HEK293 (cell line): ENCODE measurements at regions not wholly inside any gene's neighbourhood (a gene's known extent, or its start where the extent isn't known, plus 50 kb on each side); places are given as distances from the start of the nearest gene placed in this dataset.

Experiments used
- CTCF ChIA-PET: fragments of 350-600 bp; formaldehyde crosslinking; extraction: SDS; loops from one replicate; lab custom pipeline; 2021; ENCODE audit warnings: antibody characterized with exemption; lab: Yijun Ruan, JAX
- POLR2A ChIA-PET: fragments of 300-600 bp; formaldehyde crosslinking; extraction: SDS; loops from one replicate; lab custom pipeline; 2020; ENCODE audit warnings: antibody characterized with exemption, inconsistent platforms; lab: Yijun Ruan, JAX
- H3K27ac ChIP-seq: fragments of 200-500 bp; sonication (Bioruptor generic); 2 replicates; pipeline ENCODE4 v1.5.1; 2014; ENCODE audit warnings: low read depth, low read length, control low read depth, inconsistent platforms; ENCODE audit errors: extremely low read depth
- H3K36me3 ChIP-seq, 2 experiments: fragments of 200-500 bp in 1 of 2; sonication (Bioruptor generic) in 1 of 2; 1 replicate in 1 of 2; 2 replicates in 1 of 2; pipeline ENCODE4 v1.5.1; 2014 to 2017; ENCODE audit warnings: inconsistent platforms in 2 of 2, low read length in 2 of 2; ENCODE audit not compliant: control insufficient read depth in 2 of 2, insufficient read depth in 1 of 2
- H3K4me1 ChIP-seq: fragments of 200-500 bp; sonication (Bioruptor generic); 2 replicates; pipeline ENCODE4 v1.5.1; 2014; ENCODE audit warnings: mild to moderate bottlenecking, low read length, inconsistent platforms; ENCODE audit not compliant: control insufficient read depth, insufficient read depth
- H3K4me3 ChIP-seq: 2 replicates; pipeline ENCODE4 v1.5.1; 2011; ENCODE audit warnings: low read depth, mild to moderate bottlenecking, control low read depth, low read length, moderate library complexity
- H3K9me3 ChIP-seq: fragments of 200-500 bp; sonication (Bioruptor generic); 2 replicates; pipeline ENCODE4 v1.5.1; 2014; ENCODE audit warnings: low read depth, low read length, inconsistent platforms; ENCODE audit not compliant: control insufficient read depth, insufficient read depth
- BCL11A ChIP-seq: fragments of 450-650 bp; formaldehyde crosslinking; IDR thresholded peaks from 2 replicates; pipeline ENCODE4 v1.5.1; 2016; ENCODE audit warnings: low read depth, missing biosample characterization, missing genetic modification characterization
- GLIS1 ChIP-seq: fragments of 450-650 bp; formaldehyde crosslinking; IDR thresholded peaks from 2 replicates; pipeline ENCODE4 v1.5.1; 2016; ENCODE audit warnings: missing biosample characterization, missing genetic modification characterization
- GLIS2 ChIP-seq: fragments of 450-650 bp; formaldehyde crosslinking; IDR thresholded peaks from 2 replicates; pipeline ENCODE4 v1.5.1; 2016; ENCODE audit warnings: missing biosample characterization, missing genetic modification characterization
- KLF10 ChIP-seq: fragments of 450-650 bp; IDR thresholded peaks from 2 replicates; pipeline ENCODE4 v1.5.1; 2018; ENCODE audit warnings: missing biosample characterization, mild to moderate bottlenecking, missing genetic modification characterization
- KLF16 ChIP-seq: fragments of 450-650 bp; formaldehyde crosslinking; IDR thresholded peaks from 2 replicates; pipeline ENCODE4 v1.5.1; 2017; ENCODE audit warnings: missing biosample characterization, missing genetic modification characterization
- PRDM1 ChIP-seq: fragments of 450-650 bp; formaldehyde crosslinking; IDR thresholded peaks from 2 replicates; pipeline ENCODE4; 2016; ENCODE audit warnings: missing biosample characterization, missing genetic modification characterization
- TCF7L2 ChIP-seq: IDR thresholded peaks from 2 replicates; pipeline ENCODE4 v1.6.1; 2011; ENCODE audit warnings: low read depth, mild to moderate bottlenecking, inconsistent platforms, low read length, moderate library complexity, borderline replicate concordance
- ZNF121 ChIP-seq: fragments of 450-650 bp; formaldehyde crosslinking; IDR thresholded peaks from 2 replicates; pipeline ENCODE4 v1.5.1; 2016; ENCODE audit warnings: missing biosample characterization, missing genetic modification characterization
- ZNF169 ChIP-seq: fragments of 450-650 bp; formaldehyde crosslinking; IDR thresholded peaks from 2 replicates; pipeline ENCODE4 v1.5.1; 2016; ENCODE audit warnings: missing biosample characterization, missing genetic modification characterization
- ZNF211 ChIP-seq: fragments of 450-650 bp; formaldehyde crosslinking; IDR thresholded peaks from 2 replicates; pipeline ENCODE4 v1.5.1; 2016; ENCODE audit warnings: low read depth, missing biosample characterization, missing genetic modification characterization
- ZNF350 ChIP-seq: fragments of 450-650 bp; formaldehyde crosslinking; IDR thresholded peaks from 2 replicates; pipeline ENCODE4 v1.5.0; 2017; ENCODE audit warnings: missing biosample characterization, mild to moderate bottlenecking, missing genetic modification characterization
- ZNF555 ChIP-seq: fragments of 450-650 bp; formaldehyde crosslinking; conservative IDR thresholded peaks from 2 replicates; pipeline ENCODE4 v1.5.1; 2017; ENCODE audit warnings: missing biosample characterization, mild to moderate bottlenecking, missing genetic modification characterization, inconsistent platforms
- ZNF560 ChIP-seq: fragments of 450-650 bp; formaldehyde crosslinking; IDR thresholded peaks from 2 replicates; pipeline ENCODE4 v1.5.1; 2017; ENCODE audit warnings: missing biosample characterization, missing genetic modification characterization, borderline replicate concordance
- ZNF561 ChIP-seq: fragments of 450-650 bp; IDR thresholded peaks from 2 replicates; pipeline ENCODE4 v1.5.1; 2018; ENCODE audit warnings: missing biosample characterization, missing genetic modification characterization, borderline replicate concordance
- ZNF621 ChIP-seq: fragments of 450-650 bp; formaldehyde crosslinking; IDR thresholded peaks from 2 replicates; pipeline ENCODE4 v1.5.1; 2017; ENCODE audit warnings: missing biosample characterization, missing genetic modification characterization
- ZNF623 ChIP-seq: fragments of 450-650 bp; formaldehyde crosslinking; IDR thresholded peaks from 2 replicates; pipeline ENCODE4 v1.5.1; 2016; ENCODE audit warnings: missing biosample characterization, missing genetic modification characterization
- ZNF664 ChIP-seq: fragments of 450-650 bp; formaldehyde crosslinking; IDR thresholded peaks from 2 replicates; pipeline ENCODE4 v1.5.1; 2016; ENCODE audit warnings: missing biosample characterization, missing genetic modification characterization
- ZNF768 ChIP-seq: fragments of 450-650 bp; formaldehyde crosslinking; IDR thresholded peaks from 2 replicates; pipeline ENCODE4 v1.5.1; 2018; ENCODE audit warnings: missing biosample characterization, mild to moderate bottlenecking, missing genetic modification characterization
- TF ChIP-seq, protein P1 (sequence below): fragments of 450-650 bp; formaldehyde crosslinking; conservative IDR thresholded peaks from 2 replicates; pipeline ENCODE4 v1.5.1; 2016; ENCODE audit warnings: low read depth, missing biosample characterization, missing genetic modification characterization
- TF ChIP-seq, protein P2 (sequence below): fragments of 450-650 bp; formaldehyde crosslinking; IDR thresholded peaks from 2 replicates; pipeline ENCODE4 v1.5.1; 2016; ENCODE audit warnings: missing biosample characterization, missing genetic modification characterization
- TF ChIP-seq, protein P3 (sequence below): fragments of 450-650 bp; formaldehyde crosslinking; IDR thresholded peaks from 2 replicates; pipeline ENCODE4 v1.5.1; 2016; ENCODE audit warnings: missing biosample characterization, missing genetic modification characterization
- TF ChIP-seq, protein P4 (sequence below): fragments of 450-650 bp; formaldehyde crosslinking; IDR thresholded peaks from 2 replicates; pipeline ENCODE4 v1.5.1; 2016; ENCODE audit warnings: missing biosample characterization, missing genetic modification characterization
- TF ChIP-seq, protein P5 (sequence below): fragments of 450-650 bp; formaldehyde crosslinking; IDR thresholded peaks from 2 replicates; pipeline ENCODE4; 2016; ENCODE audit warnings: missing biosample characterization, missing genetic modification characterization
- TF ChIP-seq, protein P6 (sequence below): fragments of 450-650 bp; formaldehyde crosslinking; IDR thresholded peaks from 2 replicates; pipeline ENCODE4 v1.5.1; 2016; ENCODE audit warnings: missing biosample characterization, missing genetic modification characterization

DNA sequence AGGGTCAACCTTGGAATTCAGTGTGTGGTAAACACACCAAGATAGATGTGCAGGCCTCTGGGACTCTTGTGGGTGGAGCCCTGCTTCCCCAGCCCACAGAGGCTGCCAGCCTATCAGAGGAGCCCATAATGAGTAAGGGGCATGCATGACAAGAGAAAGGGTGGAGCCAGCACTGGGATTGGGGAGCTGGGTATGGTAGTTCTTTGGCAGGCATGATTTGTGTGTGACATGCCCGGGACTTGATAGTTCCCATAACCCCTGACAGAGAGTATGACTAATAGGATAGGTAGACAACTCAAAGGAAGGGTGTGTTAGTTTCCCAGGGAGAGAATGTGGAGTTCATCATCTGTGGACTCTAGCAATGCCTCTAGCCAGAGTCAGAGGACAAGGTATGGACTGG, 143.0 kb downstream of the EMP1 start:
- no peaks in the 10 kb centered on the region for H3K36me3 ChIP-seq
- TF ChIP-seq, protein P1, sequence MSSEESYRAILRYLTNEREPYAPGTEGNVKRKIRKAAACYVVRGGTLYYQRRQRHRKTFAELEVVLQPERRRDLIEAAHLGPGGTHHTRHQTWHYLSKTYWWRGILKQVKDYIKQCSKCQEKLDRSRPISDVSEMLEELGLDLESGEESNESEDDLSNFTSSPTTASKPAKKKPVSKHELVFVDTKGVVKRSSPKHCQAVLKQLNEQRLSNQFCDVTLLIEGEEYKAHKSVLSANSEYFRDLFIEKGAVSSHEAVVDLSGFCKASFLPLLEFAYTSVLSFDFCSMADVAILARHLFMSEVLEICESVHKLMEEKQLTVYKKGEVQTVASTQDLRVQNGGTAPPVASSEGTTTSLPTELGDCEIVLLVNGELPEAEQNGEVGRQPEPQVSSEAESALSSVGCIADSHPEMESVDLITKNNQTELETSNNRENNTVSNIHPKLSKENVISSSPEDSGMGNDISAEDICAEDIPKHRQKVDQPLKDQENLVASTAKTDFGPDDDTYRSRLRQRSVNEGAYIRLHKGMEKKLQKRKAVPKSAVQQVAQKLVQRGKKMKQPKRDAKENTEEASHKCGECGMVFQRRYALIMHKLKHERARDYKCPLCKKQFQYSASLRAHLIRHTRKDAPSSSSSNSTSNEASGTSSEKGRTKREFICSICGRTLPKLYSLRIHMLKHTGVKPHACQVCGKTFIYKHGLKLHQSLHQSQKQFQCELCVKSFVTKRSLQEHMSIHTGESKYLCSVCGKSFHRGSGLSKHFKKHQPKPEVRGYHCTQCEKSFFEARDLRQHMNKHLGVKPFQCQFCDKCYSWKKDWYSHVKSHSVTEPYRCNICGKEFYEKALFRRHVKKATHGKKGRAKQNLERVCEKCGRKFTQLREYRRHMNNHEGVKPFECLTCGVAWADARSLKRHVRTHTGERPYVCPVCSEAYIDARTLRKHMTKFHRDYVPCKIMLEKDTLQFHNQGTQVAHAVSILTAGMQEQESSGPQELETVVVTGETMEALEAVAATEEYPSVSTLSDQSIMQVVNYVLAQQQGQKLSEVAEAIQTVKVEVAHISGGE (tag by site-specific recombination) = no peak
- no peak for TF ChIP-seq TCF7L2
- no peak for TF ChIP-seq ZNF560
- TF ChIP-seq ZNF621 (tag by site-specific recombination) = no peak
- TF ChIP-seq ZNF121 (tag by site-specific recombination) = no peak
- no peak for TF ChIP-seq GLIS1 (tag by site-specific recombination)
- no peak for TF ChIP-seq GLIS2
- TF ChIP-seq, protein P2, sequence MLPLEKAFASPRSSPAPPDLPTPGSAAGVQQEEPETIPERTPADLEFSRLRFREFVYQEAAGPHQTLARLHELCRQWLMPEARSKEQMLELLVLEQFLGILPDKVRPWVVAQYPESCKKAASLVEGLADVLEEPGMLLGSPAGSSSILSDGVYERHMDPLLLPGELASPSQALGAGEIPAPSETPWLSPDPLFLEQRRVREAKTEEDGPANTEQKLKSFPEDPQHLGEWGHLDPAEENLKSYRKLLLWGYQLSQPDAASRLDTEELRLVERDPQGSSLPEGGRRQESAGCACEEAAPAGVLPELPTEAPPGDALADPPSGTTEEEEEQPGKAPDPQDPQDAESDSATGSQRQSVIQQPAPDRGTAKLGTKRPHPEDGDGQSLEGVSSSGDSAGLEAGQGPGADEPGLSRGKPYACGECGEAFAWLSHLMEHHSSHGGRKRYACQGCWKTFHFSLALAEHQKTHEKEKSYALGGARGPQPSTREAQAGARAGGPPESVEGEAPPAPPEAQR (tag by site-specific recombination) = no peak
- no peak for TF ChIP-seq ZNF623 (tag by site-specific recombination)
- TF ChIP-seq, protein P3, sequence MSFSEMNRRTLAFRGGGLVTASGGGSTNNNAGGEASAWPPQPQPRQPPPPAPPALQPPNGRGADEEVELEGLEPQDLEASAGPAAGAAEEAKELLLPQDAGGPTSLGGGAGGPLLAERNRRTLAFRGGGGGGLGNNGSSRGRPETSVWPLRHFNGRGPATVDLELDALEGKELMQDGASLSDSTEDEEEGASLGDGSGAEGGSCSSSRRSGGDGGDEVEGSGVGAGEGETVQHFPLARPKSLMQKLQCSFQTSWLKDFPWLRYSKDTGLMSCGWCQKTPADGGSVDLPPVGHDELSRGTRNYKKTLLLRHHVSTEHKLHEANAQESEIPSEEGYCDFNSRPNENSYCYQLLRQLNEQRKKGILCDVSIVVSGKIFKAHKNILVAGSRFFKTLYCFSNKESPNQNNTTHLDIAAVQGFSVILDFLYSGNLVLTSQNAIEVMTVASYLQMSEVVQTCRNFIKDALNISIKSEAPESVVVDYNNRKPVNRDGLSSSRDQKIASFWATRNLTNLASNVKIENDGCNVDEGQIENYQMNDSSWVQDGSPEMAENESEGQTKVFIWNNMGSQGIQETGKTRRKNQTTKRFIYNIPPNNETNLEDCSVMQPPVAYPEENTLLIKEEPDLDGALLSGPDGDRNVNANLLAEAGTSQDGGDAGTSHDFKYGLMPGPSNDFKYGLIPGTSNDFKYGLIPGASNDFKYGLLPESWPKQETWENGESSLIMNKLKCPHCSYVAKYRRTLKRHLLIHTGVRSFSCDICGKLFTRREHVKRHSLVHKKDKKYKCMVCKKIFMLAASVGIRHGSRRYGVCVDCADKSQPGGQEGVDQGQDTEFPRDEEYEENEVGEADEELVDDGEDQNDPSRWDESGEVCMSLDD = no peak
- TF ChIP-seq ZNF561 = no peak
- no peak for TF ChIP-seq ZNF350 (tag by site-specific recombination)
- no peak for TF ChIP-seq KLF10
- no peak for TF ChIP-seq KLF16
- no peak for TF ChIP-seq BCL11A
- TF ChIP-seq ZNF555 = no peak
- TF ChIP-seq ZNF768 = no peak
- TF ChIP-seq, all 188 proteins: peak for 0
- POLR2A ChIA-PET = interaction anchor here (0.7 kb wide), 1 partner anchor 143 kb away, joined by 3 read pairs; no protein-coding TSS in a partner anchor
- no peaks in the 10 kb centered on the region for H3K4me1 ChIP-seq
- no peak overlapping the region for H3K4me3 ChIP-seq
- no peaks in the 10 kb centered on the region for H3K9me3 ChIP-seq
- no peak overlapping the region for H3K27ac ChIP-seq
- CTCF ChIA-PET = interaction anchor here (1.6 to 2.3 kb wide), 2 partner anchors 23 to 84 kb away, joined by 5 to 15 read pairs; no protein-coding TSS in a partner anchor

DNA sequence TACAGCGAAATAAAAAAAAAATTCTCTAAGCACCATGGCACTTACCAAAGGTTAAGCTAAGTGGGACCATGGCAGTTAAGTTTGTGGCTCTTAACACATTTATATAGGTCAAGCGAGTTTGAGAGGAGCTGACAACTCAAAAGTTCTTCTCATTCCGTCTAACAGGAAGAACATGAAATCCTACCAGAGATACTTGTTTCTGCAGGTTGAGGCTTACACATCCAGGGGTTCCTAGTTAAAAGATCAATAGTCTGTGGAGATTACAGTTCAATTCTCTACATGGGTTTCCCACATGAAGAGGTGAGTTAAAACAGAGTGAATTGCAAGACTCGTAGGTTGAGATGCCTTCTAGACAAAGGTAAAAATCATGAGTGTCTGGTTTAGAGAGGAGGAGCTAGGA, 142.6 kb downstream of the EMP1 start:
- H3K36me3 ChIP-seq = no peaks in the 10 kb centered on the region
- ChIA-PET POLR2A (interaction anchor here (0.7 kb wide), 1 partner anchor 143 kb away, joined by 3 read pairs; no protein-coding TSS in a partner anchor), CTCF (interaction anchor here (1.2 to 1.6 kb wide), 3 partner anchors 23 to 83 kb away, joined by 3 to 5 read pairs (median 4); no protein-coding TSS in a partner anchor)
- H3K27ac ChIP-seq = no peak overlapping the region
- H3K9me3 ChIP-seq = no peaks in the 10 kb centered on the region
- no peak overlapping the region for H3K4me3 ChIP-seq
- no peaks in the 10 kb centered on the region for H3K4me1 ChIP-seq
- no peak for TF ChIP-seq ZNF169 (tag by site-specific recombination)
- TF ChIP-seq ZNF664 (tag by site-specific recombination) = no peak
- TF ChIP-seq TCF7L2 = no peak
- TF ChIP-seq, protein P4, sequence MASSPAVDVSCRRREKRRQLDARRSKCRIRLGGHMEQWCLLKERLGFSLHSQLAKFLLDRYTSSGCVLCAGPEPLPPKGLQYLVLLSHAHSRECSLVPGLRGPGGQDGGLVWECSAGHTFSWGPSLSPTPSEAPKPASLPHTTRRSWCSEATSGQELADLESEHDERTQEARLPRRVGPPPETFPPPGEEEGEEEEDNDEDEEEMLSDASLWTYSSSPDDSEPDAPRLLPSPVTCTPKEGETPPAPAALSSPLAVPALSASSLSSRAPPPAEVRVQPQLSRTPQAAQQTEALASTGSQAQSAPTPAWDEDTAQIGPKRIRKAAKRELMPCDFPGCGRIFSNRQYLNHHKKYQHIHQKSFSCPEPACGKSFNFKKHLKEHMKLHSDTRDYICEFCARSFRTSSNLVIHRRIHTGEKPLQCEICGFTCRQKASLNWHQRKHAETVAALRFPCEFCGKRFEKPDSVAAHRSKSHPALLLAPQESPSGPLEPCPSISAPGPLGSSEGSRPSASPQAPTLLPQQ (tag by site-specific recombination) = no peak
- TF ChIP-seq, protein P5, sequence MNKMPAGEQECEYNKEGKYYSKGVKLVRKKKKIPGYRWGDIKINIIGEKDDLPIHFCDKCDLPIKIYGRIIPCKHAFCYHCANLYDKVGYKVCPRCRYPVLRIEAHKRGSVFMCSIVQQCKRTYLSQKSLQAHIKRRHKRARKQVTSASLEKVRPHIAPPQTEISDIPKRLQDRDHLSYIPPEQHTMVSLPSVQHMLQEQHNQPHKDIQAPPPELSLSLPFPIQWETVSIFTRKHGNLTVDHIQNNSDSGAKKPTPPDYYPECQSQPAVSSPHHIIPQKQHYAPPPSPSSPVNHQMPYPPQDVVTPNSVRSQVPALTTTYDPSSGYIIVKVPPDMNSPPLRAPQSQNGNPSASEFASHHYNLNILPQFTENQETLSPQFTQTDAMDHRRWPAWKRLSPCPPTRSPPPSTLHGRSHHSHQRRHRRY = no peak
- no peak for TF ChIP-seq ZNF211
- no peak for TF ChIP-seq PRDM1 (tag by site-specific recombination)
- TF ChIP-seq, protein P6, sequence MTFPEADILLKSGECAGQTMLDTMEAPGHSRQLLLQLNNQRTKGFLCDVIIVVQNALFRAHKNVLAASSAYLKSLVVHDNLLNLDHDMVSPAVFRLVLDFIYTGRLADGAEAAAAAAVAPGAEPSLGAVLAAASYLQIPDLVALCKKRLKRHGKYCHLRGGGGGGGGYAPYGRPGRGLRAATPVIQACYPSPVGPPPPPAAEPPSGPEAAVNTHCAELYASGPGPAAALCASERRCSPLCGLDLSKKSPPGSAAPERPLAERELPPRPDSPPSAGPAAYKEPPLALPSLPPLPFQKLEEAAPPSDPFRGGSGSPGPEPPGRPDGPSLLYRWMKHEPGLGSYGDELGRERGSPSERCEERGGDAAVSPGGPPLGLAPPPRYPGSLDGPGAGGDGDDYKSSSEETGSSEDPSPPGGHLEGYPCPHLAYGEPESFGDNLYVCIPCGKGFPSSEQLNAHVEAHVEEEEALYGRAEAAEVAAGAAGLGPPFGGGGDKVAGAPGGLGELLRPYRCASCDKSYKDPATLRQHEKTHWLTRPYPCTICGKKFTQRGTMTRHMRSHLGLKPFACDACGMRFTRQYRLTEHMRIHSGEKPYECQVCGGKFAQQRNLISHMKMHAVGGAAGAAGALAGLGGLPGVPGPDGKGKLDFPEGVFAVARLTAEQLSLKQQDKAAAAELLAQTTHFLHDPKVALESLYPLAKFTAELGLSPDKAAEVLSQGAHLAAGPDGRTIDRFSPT (tag by site-specific recombination) = no peak
